ENCODE measurements at regions not wholly inside any gene's neighbourhood (a gene's known extent, or its start where the extent isn't known, plus 50 kb on each side); places are given as distances from the start of the nearest gene placed in this dataset.

GRCh38 chr1:234942879-234943506, 185.6 kb downstream of the TOMM20 start:
- Mint-ChIP-seq H3K36me3 (ENCODE audit: low read depth) (no peaks in the 10 kb centered on the region), H3K4me1 (no peaks in the 10 kb centered on the region), H3K27ac (ENCODE audit: unreplicated experiment) (no peak overlapping the region), H3K9me3 (peaks cover 9% of the 10 kb centered on the region), H3K27me3 (ENCODE audit: low read depth) (no peaks in the 10 kb centered on the region), H3K4me3 (no peak overlapping the region)
- no peak for DNase-seq (ENCODE audit: low read depth, low spot score)
- no peak for TF ChIP-seq CTCF (conservative IDR thresholded peaks at IDR 0.05)

GRCh38 chr1:234942012-234942332, 186.7 kb downstream of the TOMM20 start:
- Mint-ChIP-seq H3K4me3 (no peak overlapping the region), H3K27ac (ENCODE audit: unreplicated experiment) (no peak overlapping the region), H3K36me3 (ENCODE audit: low read depth) (no peaks in the 10 kb centered on the region), H3K9me3 (peaks cover 9% of the 10 kb centered on the region), H3K27me3 (ENCODE audit: low read depth) (no peaks in the 10 kb centered on the region), H3K4me1 (no peaks in the 10 kb centered on the region)
- no peak for TF ChIP-seq CTCF (conservative IDR thresholded peaks at IDR 0.05)
- no peak for DNase-seq (ENCODE audit: low read depth, low spot score)

GRCh38 chr1:234941321-234942011, 187.2 kb downstream of the TOMM20 start:
- no peak for DNase-seq (ENCODE audit: low read depth, low spot score)
- Mint-ChIP-seq H3K9me3 (peaks cover 9% of the 10 kb centered on the region), H3K27ac (ENCODE audit: unreplicated experiment) (no peak overlapping the region), H3K36me3 (ENCODE audit: low read depth) (no peaks in the 10 kb centered on the region), H3K27me3 (ENCODE audit: low read depth) (no peaks in the 10 kb centered on the region), H3K4me3 (no peak overlapping the region), H3K4me1 (no peaks in the 10 kb centered on the region)
- TF ChIP-seq CTCF (conservative IDR thresholded peaks at IDR 0.05) = no peak

GRCh38 chr1:234940841-234941240, 187.8 kb downstream of the TOMM20 start:
- H3K4me3 Mint-ChIP-seq = no peak overlapping the region
- H3K36me3 Mint-ChIP-seq (ENCODE audit: low read depth) = no peaks in the 10 kb centered on the region
- H3K4me1 Mint-ChIP-seq = no peaks in the 10 kb centered on the region
- no peaks in the 10 kb centered on the region for H3K27me3 Mint-ChIP-seq (ENCODE audit: low read depth)
- DNase-seq (ENCODE audit: low read depth, low spot score) = no peak
- peaks cover 9% of the 10 kb centered on the region for H3K9me3 Mint-ChIP-seq
- no peak overlapping the region for H3K27ac Mint-ChIP-seq (ENCODE audit: unreplicated experiment)
- no peak for TF ChIP-seq CTCF (conservative IDR thresholded peaks at IDR 0.05)

- peaks cover 2% of the 10 kb centered on the region for H3K9me3 Mint-ChIP-seq
- H3K27ac Mint-ChIP-seq (ENCODE audit: unreplicated experiment) = no peak overlapping the region
- TF ChIP-seq CTCF (conservative IDR thresholded peaks at IDR 0.05) = no peak
- DNase-seq (ENCODE audit: low read depth, low spot score) = no peak
- H3K4me3 Mint-ChIP-seq = no peak overlapping the region
- no peaks in the 10 kb centered on the region for H3K36me3 Mint-ChIP-seq (ENCODE audit: low read depth)
- H3K27me3 Mint-ChIP-seq (ENCODE audit: low read depth) = no peaks in the 10 kb centered on the region
- no peaks in the 10 kb centered on the region for H3K4me1 Mint-ChIP-seq
Measured at GRCh38 chr1:234938924-234939323, 189.7 kb downstream of the TOMM20 start.

All from neural crest cell (in vitro differentiated cells).